ENCODE measurements at regions not wholly inside any gene's neighbourhood (a gene's known extent, or its start where the extent isn't known, plus 50 kb on each side); places are given as distances from the start of the nearest gene placed in this dataset.

DNA sequence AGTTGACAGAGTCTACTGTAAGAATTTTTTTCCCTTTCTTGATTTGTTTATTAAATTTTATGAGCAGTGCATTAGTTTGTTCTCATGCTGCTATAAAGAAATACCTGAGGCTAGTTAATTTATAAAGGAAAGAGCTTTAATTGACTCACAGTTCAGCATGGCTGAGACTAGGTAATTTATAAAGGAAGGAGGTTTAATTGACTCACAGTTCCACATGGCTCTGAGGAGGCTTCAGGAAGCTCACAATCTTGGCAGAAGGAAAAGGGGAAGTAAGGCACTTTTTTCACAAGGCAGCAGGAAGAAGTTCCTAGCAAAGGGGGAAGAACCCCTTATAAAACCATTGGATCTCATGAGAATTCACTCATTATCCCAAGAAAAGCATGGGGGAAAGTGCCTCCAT, 191.4 kb upstream of the VRK2 start:
- no peak for DNase-seq

DNA sequence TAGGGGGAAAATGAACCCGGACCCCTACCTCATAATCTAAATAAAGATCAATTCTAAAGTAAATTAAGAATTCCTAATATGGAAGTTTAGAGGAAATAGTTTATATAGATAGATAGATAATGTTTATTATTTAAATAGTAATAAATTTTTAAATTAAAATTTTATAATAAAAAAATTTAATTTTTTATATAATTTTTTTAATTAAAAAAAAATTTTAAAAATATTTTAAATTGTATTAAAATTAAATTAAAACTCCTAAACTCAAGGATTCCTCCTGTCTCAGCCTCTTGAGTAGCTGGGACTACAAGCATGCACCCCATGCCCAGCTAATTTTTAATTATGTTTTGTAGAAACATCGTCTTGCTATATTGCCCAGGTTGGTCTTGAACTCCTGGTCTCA, 186.9 kb upstream of the VRK2 start:
- no peak for DNase-seq

DNA sequence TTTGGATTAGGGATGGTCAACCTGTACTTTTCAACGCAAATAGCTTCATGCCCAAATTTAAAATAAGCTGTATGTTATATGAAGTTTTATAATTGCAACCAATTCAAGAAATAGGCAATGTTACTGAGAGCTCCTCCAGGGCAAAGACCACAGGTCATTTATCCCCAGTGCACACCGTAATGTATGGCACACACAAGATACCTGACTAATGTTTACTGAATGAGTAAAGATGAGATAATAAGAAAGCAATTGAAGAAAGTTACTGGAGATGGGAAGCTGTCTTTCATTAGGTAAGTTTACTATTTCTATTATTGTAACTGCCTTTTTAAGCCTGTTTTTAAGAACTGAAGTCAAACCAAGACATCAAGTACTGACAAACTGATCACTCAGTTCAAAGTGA, 184.5 kb upstream of the VRK2 start:
- no peak for DNase-seq

DNA sequence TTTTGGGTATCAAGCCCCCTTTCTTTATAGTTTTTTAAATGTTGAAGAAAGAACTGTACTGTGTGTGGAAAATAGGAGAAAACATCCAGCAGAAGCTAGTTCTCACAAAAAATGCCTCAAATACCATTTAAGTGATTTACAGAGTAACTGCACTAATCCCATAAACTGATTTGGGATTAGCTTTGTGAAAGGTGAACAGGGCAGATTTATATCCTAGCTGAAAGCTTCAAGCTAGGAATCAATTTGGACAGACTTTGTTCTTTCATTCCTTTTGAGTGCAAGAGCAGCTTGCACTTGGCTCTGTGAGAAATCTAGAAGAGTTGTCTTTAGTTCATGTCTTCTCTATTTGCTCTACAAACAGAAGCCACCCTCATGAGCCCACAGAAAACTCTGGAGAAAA, 183.9 kb upstream of the VRK2 start:
- DNase-seq: no peak

DNA sequence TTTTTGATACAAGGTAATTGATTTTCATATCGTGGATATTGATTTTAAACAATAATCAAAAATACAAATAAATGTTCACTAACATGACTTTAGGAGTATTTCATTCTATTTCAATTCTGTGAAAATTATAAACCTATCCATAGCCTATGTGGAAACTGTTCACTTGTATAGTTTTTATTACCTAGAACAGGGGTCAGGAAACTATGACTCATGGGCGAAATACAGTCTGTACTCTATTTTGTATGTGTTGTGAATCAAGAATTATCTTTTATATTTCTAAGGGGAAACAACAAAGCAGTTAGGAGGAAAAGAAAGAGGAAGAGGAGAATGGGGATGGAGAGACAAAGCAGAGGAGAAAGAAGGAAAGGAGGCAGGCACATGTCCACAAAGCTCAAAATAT, 181.7 kb upstream of the VRK2 start:
- DNase-seq: no peak

DNA sequence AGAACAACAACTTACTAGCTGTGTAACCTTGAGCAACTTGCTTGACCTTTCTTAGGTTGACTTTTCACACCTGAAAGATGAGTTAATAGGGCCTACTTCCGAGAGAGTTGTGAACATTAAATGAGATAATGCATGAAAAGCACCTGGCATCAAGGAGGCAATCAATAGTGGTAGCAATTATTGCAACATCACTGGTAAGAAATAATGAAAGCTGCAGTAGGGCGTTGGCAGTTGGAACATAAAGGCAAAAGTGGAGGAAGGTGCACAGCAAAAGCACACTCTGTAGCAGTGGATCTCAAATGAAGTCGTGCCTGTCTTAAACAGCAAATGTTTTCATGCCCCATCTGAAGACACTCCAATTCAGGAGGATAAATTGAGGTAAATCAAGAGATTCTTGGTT, 178.9 kb upstream of the VRK2 start:
- DNase-seq: no peak

DNA sequence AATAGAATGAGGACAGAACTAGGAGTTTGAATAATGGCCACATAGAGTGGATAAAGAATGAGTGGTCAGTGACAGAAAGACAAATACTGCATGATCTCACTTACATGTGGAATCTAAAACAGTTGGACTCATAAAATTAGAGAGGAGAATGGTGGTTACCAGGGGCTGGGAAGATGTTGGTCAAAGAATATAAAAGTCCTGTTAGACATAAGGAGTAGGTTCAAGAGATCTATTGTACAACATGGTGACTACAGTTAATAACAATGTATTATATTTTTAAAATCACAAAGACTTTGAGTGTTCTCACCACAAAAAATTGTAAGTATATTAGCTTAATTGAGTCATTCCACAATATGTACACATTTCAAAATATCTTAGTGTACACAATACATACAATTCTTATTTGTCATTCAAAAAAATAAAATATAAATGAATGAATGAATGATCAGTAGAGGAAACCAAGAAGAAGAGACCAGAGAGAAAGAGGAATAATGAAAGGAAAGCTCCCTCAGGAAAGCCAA, 177.9 kb upstream of the VRK2 start:
- DNase-seq: no peak

DNA sequence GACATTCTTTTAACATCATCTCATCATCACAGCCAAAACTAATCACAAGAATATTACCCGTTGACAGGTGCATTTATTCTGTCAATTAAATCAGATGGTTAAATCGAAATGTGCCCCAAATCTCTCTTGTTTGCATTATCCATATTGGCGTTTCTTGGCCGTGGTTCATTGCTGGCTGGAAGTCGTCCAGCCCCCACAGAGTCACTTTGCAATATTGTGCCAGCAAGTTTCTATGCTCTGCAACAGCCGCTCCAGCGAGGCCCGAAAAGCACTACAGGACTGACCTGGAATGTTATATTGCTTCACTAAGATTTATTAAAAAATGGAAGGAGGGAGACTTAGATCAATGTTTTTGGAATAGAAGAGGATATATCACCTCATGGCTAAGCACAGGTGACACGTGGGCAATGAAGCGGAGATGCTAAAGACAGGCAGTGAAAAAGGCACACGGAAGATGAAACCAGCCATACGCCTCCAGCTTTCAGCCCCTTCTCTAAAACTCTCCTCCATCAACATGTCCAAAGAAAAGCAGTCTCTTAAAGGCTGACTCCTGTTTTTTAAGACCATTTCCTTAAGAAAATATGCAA, 176.8 kb upstream of the VRK2 start:
- no peak for DNase-seq

DNA sequence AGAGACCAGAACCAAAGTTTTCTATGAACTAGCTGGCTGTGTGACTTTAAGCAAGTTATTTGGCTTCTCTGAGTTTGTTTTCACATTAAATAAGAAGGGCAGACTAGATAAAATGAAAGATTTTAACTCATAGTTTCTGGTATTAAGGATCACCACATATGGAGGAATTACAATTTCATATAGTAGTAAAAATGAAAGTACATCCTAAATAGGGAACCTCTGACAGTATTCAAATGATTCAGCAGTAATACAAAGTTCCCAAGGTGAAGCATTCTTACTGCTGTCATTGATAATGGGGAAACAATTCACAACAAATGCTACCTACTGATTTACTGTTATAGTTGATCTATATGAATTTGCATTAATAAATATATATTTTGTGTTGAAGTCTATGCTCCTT, 170.3 kb upstream of the VRK2 start:
- no peak for DNase-seq

DNA sequence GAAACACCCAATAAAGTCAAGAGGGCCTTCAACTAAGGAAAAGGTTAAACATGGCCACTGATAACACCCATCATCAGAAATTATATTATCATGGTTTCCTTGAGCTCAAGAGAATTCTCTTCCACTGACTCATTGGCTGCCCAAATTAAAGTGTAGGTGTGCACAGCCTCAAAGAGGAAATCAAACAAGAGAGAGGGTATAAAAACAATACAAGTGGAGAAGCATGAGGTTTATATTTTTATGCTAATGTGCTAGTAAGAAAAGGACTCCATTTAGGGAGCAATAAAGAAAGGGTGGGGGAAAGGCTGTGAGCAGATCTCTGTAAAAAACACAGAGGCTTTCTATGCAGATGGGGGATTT, 168.8 kb upstream of the VRK2 start:
- DNase-seq: no peak

DNA sequence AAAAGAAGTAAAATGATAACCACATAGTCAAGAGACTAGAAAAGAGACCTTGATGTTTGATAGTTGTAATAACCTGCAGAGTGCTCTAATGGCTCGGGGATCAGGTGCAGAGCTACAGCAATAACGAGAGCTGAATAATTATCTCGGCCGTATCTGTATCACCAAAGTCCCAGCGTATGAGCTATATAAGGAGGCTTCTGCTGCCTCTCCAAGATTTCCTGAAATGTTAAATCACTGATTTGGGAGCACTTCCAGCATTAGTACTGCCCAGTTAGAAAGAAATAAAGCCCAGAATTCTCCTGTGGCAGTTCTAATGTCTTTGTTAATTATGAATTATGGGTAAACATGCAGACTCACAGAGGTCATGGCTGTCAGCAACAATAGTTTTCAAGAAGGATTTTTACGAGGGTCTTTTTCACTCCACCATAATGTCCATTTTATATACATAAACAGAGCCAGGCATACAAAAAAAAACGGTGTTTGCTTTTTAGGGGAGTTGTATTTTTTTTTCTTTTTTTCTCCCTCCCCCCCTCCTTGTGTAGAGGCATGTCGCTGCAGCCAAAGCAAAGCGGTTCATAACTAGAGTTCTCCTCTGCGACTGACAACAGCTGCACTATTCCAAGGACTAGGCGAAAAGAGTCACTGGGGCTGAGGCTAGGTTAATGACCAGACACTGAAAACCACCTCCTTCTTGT, 168.3 kb upstream of the VRK2 start:
- no peak for DNase-seq

DNA sequence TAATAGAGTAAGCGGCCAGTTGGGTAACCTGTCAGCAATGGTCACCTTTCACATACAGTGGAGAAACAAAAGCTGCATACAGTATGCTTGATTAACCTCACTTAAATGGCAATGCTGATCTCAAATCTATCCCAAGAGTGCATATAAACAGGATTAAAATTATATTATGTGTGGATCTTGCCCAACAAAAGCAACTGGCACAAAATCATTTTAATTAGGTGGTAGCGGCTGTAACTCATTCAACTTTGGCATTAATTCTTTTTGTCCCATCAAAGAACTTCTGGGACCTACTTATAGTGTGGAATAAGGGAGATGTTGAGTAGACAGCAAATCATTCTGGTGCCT, 167.8 kb upstream of the VRK2 start:
- DNase-seq: no peak

DNA sequence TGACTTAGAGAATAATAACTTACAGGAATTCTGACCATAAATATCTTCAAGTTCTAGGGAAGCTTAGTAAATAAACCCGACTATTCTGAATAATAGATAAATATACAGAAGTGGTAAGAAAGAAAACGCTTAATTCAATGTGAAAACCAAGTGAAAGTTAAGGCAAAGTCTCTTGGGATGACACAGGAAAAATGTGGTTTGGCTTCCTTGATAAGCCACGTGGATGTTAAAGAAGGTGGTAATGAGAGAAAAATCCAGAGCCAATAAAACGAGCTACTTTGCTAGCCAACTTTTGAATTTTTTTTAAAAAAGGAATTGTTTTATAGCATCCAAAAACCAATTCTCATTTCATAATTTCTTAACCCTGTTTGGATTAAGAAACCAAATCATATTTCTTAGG, 166.2 kb upstream of the VRK2 start:
- DNase-seq: no peak

DNA sequence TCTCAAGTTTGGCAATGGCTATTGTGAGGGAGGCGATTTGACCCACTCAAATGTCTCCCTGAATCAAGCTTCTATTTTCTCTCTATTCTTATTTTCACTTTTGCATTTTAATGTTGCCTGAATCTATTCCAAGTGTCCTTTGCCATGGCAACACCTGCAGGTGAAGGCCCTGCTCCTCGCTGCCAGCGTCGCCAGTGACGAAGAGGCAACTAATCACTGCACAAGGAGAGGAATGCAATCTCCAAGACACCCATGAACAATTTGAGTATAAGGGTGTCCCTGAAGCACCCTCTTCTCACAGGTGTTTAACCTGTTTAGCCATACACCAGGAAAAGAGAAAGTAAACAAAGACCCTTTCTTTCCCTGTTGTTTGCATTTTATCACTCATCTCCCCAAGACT, 165.6 kb upstream of the VRK2 start:
- DNase-seq: no peak

DNA sequence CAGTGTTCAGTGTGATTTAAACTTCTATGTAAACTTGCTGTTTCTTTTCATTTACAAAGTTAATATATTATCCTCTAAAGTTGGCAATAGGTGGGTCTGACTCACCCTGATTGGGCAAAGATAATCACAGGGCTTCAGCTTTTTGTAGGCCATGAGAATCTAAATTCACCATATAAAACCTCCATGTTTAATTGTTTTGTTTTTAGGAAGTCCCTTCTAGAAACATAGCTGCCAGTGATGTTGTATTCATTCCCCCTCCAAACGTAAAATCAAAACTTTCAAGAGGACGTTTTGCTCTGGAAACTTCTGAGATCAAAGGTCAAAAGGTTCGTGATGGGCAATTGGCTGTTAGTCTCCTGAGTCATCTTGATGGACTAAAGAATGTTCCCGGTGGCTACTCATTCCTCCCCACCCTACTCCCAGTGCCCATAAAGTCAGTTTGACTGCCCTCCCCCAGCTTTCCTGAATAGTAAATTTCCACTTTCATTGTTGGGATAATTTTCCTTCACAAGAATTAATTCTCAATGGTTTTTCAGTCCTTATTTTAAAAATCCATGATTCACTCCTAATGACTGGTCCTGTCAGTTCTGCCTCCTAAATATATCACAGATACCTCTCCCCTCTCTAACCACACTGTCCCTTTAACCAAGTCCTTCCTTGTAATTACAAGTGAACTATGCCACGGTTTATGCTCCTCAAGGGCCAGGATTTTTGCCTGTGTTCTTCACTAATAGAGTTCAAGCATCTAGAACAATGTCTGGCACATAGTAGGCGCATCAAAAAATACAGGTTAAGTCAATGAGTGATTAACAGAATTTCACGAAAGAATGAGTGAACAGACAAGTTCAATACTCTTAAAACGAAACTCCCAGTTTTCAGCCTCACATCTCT, 164.4 kb upstream of the VRK2 start:
- no peak for DNase-seq

DNA sequence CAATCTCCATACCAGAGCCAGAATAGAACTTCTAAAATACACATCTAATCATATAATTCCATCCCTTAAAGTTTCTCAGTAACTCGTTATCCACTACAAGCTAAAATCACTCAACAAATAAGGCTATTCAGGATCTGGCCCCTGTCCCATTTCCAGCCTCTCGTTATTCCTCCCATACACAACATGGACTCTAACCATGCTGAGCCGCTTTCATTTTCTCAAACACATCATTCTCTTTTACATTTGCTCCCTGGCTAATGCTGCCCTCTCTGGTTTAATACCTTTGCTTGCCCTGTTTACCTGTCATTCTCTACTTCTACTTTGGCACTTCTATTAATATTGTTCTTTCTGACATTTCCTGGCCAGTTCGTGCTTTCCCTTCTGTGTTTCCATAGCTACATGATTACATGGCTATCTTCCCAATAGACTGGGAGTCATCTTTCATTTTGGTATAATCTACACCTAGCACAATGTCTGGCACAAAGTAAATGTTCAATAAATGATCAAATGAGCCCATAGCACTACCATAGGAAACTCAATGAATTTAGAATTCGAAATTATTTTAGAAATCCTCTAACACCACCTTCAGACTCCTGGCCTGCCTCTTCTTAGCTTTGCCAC, 163.6 kb upstream of the VRK2 start:
- DNase-seq: no peak

DNA sequence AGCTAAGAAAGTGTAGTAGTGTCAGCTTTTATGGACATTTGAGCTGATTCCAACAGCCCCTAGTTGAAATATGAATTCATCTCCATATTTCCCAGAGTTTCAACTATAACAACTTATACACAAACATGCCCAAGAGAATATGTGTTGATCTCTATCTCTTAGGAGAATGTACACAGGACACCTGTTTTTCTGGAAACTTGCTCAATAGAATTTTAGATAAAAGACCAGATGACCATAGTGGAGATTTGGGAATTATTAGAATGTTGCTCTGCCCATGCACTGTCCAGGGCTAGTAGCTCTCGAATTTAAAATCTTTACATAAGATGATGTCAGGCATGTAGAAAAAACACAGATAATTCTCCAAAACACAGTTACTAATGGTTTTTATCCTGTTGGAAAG, 162.3 kb upstream of the VRK2 start:
- no peak for DNase-seq

DNA sequence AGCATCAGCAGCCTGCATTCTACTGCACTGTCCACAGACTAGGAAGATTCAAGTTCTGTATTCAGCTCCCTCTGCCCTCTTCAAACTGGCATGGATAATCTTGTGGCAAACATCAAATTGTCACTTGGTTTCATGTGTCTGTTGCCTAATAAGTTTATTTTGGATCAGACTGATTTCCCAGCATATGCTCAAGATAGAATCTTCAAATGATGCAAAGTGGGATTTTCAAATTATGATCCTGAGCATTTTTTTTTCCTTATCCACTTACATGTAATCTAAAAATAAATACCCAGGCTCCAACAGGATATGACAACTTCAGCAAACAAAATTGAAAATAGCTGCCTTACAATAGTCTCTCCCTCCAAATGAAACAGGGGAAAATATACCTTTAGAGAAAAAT, 160.9 kb upstream of the VRK2 start:
- DNase-seq: no peak

DNA sequence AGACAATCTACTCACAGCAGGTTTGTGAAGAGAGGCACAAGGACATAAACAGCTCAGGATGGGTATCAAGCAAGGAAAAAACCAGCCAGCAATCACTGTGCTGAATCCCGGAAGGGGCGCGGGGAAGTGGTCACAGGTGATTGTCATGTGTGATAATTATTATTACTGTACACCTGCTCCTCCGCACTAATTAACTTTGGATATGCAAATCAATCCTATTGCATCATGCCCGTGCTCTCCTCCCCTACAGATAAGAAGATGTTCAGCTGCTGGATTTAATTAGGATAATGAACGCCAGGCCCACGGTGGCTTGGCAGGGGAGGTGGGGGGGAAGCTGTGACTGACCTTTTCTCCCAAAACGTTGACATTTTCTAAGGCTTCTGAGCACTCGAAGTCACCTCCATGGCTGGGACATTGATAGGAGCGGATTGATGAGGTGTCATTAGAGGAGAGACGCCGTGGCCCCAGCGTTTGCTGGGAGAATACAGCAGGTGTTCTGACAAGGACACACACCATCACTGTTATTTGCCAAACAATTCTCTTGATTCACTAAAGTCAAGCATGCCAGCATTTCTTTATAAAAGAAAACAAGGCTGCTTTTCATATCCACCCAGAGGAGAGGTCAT, 160.3 kb upstream of the VRK2 start:
- DNase-seq: no peak

DNA sequence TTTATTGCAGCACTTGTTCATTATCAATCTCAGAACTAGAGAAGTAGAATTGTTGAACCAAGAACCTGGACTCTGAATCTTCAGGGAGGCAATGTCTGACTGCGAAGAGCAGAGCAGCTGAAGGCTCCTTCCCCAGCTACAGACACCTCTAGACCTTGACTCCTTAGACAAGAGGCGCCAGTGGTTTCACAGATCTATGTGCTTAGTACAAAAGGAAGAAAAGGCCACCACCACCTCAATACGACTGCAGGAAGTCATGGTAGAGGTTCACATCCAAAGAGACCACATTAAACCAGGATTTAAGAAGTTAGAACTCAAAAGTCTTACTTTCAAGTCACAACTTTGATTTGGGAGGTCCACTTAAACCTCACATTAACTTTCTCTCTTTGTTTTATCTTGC, 158.1 kb upstream of the VRK2 start:
- DNase-seq: no peak

DNA sequence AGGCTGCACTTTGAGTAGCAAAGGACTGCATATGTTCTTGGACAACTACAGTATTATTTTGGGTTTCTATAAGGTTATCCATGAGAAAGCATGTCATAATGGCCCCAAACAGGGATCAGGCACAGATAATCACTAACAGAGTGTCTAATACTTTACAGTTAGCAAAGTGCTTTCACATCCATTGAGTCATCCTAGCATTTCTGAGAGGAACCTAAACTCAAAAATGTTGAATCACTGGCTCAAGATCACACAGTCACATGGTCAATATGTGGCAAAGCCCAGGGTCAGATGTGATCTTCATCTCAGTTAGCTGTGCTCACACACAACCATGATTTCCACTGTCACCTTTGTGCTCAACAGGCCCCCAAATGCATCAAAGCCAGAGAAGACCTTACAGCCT, 156.1 kb upstream of the VRK2 start:
- no peak for DNase-seq

DNA sequence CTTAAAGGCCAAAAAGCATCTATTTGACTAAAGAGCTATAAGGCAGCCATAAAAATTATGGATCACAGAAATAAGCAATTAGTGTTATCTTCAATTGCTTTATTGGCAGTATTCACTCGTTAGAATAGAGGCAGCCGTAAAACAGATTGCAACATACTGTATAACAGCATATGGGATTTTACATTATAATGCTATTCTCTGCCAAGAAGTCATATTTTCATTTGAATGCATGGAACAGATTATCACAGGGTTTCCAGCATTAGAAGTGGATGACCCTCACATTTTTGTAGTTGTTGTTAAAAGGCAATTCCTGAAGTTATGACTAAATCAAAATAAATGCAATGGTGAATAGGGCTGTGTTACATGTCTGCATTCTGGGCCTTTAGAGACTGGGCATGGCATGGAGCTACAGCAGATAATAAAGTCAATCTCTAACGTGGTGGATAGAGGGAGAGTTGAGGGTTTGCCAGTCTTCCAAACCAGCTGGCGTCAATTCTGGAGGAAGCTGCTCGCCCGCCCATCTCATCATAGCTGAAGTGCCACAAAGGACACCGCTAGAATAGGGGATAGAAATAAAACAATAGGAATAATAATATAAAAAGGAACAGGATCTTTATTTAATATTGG, 155.4 kb upstream of the VRK2 start:
- DNase-seq: no peak

DNA sequence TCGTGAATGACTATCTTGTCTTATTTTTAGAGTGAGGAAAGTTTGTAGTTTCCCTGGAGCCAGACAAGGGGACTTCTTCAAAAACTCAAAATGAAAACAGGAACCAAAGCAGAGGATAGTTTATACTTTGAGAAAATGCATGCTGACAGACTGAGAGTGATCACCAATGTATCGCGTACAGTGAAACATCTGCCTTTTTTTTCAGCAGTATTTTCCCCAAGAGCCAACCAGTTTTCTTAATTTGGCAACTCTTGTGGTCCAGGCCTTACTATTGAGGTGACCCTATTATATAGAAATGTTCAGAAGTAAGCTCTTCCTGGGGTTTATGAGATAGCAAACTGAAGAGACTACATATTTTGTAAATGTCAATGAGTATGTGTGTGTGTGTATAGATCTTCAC, 153.7 kb upstream of the VRK2 start:
- no peak for DNase-seq
